ENCODE measurements at regions not wholly inside any gene's neighbourhood (a gene's known extent, or its start where the extent isn't known, plus 50 kb on each side); places are given as distances from the start of the nearest gene placed in this dataset.
"Not testable (repeated sequence)": the region's sequence is repeated elsewhere in the genome, so short reads cannot be mapped to it uniquely, and the experiment has no call there.

DNA sequence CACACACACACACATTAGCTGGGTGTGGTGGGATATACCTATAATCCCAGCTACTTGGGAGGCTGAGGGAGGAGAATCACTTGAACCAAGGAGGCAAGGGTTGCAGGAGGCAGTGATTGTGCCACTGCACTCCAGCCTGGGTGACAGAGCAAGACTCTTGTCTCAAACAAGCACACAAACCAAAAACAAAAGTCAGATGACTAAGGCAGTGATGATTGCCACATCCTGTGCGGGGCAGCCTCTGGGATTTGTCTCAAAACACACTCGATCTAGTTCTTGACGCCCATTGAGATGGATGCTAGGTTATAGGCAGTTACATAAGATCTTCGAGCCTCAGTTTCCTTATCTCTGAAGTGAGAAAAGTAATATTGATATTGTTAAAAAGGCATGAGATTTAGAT is 57.8 kb upstream of the NBPF8 start:
- H2BK15ac ChIP-seq (ENCODE audit: low read depth, low read length); H2BK5ac ChIP-seq (ENCODE audit: insufficient read length, low read length); H3K36me3 Mint-ChIP-seq (ENCODE audit: insufficient read depth in 1 of 3, low read depth in 3 of 3); H3K9me3 Mint-ChIP-seq; H3K27ac ChIP-seq (ENCODE audit: insufficient read length, low read depth, low read length); H2AK5ac ChIP-seq (ENCODE audit: insufficient read length, low read length); H3K4me1 Mint-ChIP-seq; H4K5ac ChIP-seq (ENCODE audit: insufficient read length, low read depth, low read length); H4K91ac ChIP-seq (ENCODE audit: insufficient read length, low read depth, low read length); H3K27me3 Mint-ChIP-seq (ENCODE audit: low read depth); H2BK120ac ChIP-seq (ENCODE audit: low read depth, low read length, poor library complexity, severe bottlenecking); H3K4ac ChIP-seq (ENCODE audit: low read depth, low read length); H2AFZ ChIP-seq (ENCODE audit: low read length); H3K14ac ChIP-seq (ENCODE audit: insufficient read depth, low read length); H3K4me2 ChIP-seq (ENCODE audit: insufficient read depth, insufficient read length, low read length); H3K23ac ChIP-seq (ENCODE audit: insufficient read length, low read depth, low read length); H3K27ac Mint-ChIP-seq; H3K9ac ChIP-seq (ENCODE audit: extremely low read depth, insufficient read length, low read length); H2BK12ac ChIP-seq (ENCODE audit: insufficient read length, low read depth, low read length); H3K27me3 ChIP-seq (ENCODE audit: insufficient read depth, low read length); H3K4me1 ChIP-seq (ENCODE audit: insufficient read depth, low read length); DNase-seq; H3K4me3 Mint-ChIP-seq; H3K9me3 ChIP-seq (ENCODE audit: control insufficient read depth, low read depth, low read length); H3K79me2 ChIP-seq (ENCODE audit: insufficient read depth, low read length); H4K20me1 ChIP-seq (ENCODE audit: control insufficient read depth, insufficient read depth, insufficient read length); H4K8ac ChIP-seq (replicated peaks; ENCODE audit: insufficient read length, low read depth, low read length); H3K23me2 ChIP-seq (ENCODE audit: insufficient read length, low read depth, low read length, poor library complexity, severe bottlenecking); H2BK20ac ChIP-seq (ENCODE audit: low read depth, low read length, poor library complexity, severe bottlenecking); H3K79me1 ChIP-seq (ENCODE audit: insufficient read depth, low read depth, low read length, poor library complexity, severe bottlenecking); H3K18ac ChIP-seq (ENCODE audit: insufficient read length, low read depth, low read length); H3K56ac ChIP-seq (ENCODE audit: insufficient read length, low read depth, low read length); H3T11ph ChIP-seq (ENCODE audit: low read length): not testable (repeated sequence)
- no CpG with 5 or more reads among the region's 4 CpGs for WGBS (ENCODE audit: extremely low coverage, insufficient read length, low lambda C conversion rate)

All from H9 (cell line).